NCI-H2081 (cell line): ENCODE measurements at regions not wholly inside any gene's neighbourhood (a gene's known extent, or its start where the extent isn't known, plus 50 kb on each side); places are given as distances from the start of the nearest gene placed in this dataset.

Source experiments
- DNase-seq, 2 experiments: peaks; one replicate each; lab custom pipeline; 2025; lab: John Stamatoyannopoulos, UW

- DNase-seq, result no peak
These were observed 138.9 kb upstream of the CDH19 start for GRCh38 chr18:66742832-66743231.

- no peak for DNase-seq
These were observed 132.0 kb upstream of the CDH19 start for GRCh38 chr18:66735933-66736332.

- DNase-seq, result no peak
These were observed 130.6 kb upstream of the CDH19 start for GRCh38 chr18:66734451-66734850.

GRCh38 chr18:66731890-66732289, 128.0 kb upstream of the CDH19 start:
- DNase-seq, result no peak

GRCh38 chr18:66729442-66730239, 125.8 kb upstream of the CDH19 start:
- no peak for DNase-seq

- DNase-seq, result no peak
These were observed 125.1 kb upstream of the CDH19 start for GRCh38 chr18:66728951-66729350.

GRCh38 chr18:66727991-66728390, 124.1 kb upstream of the CDH19 start:
- no peak for DNase-seq

- DNase-seq, result no peak
These were observed 120.9 kb upstream of the CDH19 start for GRCh38 chr18:66724664-66725356.

- DNase-seq, result no peak
These were observed 118.8 kb upstream of the CDH19 start for GRCh38 chr18:66722671-66723070.

GRCh38 chr18:66708646-66709045, 104.8 kb upstream of the CDH19 start:
- no peak for DNase-seq

GRCh38 chr18:66707473-66707872, 103.6 kb upstream of the CDH19 start:
- no peak for DNase-seq

- no peak for DNase-seq
These were observed 91.4 kb upstream of the CDH19 start for GRCh38 chr18:66695281-66695680.

GRCh38 chr18:66694852-66695251, 91.0 kb upstream of the CDH19 start:
- DNase-seq, result no peak

- DNase-seq, result no peak
These were observed 83.7 kb upstream of the CDH19 start for GRCh38 chr18:66687635-66688034.

GRCh38 chr18:66682855-66683322, 79.0 kb upstream of the CDH19 start:
- DNase-seq, result peak in 1 of 2 experiments; percentile 19

GRCh38 chr18:66676699-66677098, 72.8 kb upstream of the CDH19 start:
- peak in 1 of 2 experiments; percentile 9 for DNase-seq

GRCh38 chr18:66674286-66674685, 70.4 kb upstream of the CDH19 start:
- DNase-seq, result no peak

- DNase-seq, result no peak
These were observed 64.8 kb upstream of the CDH19 start for GRCh38 chr18:66668706-66669105.

GRCh38 chr18:66662632-66663031, 58.7 kb upstream of the CDH19 start:
- DNase-seq, result no peak

GRCh38 chr18:66655407-66655806, 51.5 kb upstream of the CDH19 start:
- DNase-seq, result no peak
